Lower leg skin (tissue), 3 donors: ENCODE measurements at regions not wholly inside any gene's neighbourhood (a gene's known extent, or its start where the extent isn't known, plus 50 kb on each side); places are given as distances from the start of the nearest gene placed in this dataset.

Source experiments
- POLR2A ChIP-seq, 2 donors: fragments of 450-650 bp; IDR thresholded peaks; one replicate each; pipeline ENCODE4 v1.6.1; 2016 to 2017; ENCODE audit warnings: antibody characterized with exemption in 2 of 2, mild to moderate bottlenecking in 1 of 2, moderate library complexity in 1 of 2
- TF ChIP-seq, protein P1 (sequence below), 3 donors: fragments of 450-650 bp; IDR thresholded peaks; one replicate each; pipeline ENCODE4 v1.5.1; 2016; ENCODE audit warnings: antibody characterized with exemption in 3 of 3, mild to moderate bottlenecking in 3 of 3, moderate library complexity in 2 of 3

DNA sequence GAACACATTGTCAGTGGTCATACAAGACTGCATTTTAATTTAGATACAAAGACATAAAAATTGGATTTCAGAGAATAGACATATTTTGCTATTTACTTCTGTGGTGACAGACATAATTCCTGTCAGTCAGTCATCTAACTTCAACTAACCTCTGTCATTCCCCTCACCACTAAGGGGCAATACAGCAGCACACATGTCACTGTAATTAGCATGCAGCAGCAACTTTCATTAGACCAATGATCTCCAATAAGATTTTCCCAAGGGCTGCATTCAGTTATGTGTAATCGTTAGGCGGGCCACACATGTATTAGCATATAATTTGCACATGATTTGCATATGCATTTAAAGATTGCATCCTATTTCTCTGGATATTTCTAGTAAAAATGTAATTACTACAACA is 624.5 kb downstream of the NR4A2 start:
- TF ChIP-seq, protein P1, sequence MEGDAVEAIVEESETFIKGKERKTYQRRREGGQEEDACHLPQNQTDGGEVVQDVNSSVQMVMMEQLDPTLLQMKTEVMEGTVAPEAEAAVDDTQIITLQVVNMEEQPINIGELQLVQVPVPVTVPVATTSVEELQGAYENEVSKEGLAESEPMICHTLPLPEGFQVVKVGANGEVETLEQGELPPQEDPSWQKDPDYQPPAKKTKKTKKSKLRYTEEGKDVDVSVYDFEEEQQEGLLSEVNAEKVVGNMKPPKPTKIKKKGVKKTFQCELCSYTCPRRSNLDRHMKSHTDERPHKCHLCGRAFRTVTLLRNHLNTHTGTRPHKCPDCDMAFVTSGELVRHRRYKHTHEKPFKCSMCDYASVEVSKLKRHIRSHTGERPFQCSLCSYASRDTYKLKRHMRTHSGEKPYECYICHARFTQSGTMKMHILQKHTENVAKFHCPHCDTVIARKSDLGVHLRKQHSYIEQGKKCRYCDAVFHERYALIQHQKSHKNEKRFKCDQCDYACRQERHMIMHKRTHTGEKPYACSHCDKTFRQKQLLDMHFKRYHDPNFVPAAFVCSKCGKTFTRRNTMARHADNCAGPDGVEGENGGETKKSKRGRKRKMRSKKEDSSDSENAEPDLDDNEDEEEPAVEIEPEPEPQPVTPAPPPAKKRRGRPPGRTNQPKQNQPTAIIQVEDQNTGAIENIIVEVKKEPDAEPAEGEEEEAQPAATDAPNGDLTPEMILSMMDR (IDR thresholded peaks at IDR 0.05): no peak
- no peak for TF ChIP-seq POLR2A (IDR thresholded peaks at IDR 0.05)
